GM23248 (cell line): ENCODE measurements at regions not wholly inside any gene's neighbourhood (a gene's known extent, or its start where the extent isn't known, plus 50 kb on each side); places are given as distances from the start of the nearest gene placed in this dataset.

ENCODE experiments used
- DNase-seq: peaks from one replicate; pipeline ENCODE4 v3.0.0-alpha.2; 2015
- H2AFZ ChIP-seq: fragments of 200-600 bp; sonication (generic); 2 replicates; pipeline ENCODE4 v1.6.1; 2016; ENCODE audit warnings: antibody characterized with exemption
- H3F3A ChIP-seq: fragments of 200-600 bp; sonication (generic); 2 replicates; pipeline ENCODE4 v1.6.1; 2016; ENCODE audit warnings: mild to moderate bottlenecking, antibody characterized with exemption, mixed run types; ENCODE audit not compliant: insufficient read depth
- H3K27ac ChIP-seq: fragments of 200-600 bp; sonication (generic); 2 replicates; pipeline ENCODE4 v1.5.1; 2016; ENCODE audit warnings: mild to moderate bottlenecking
- H3K27me3 ChIP-seq: fragments of 200-600 bp; sonication (generic); replicated peaks from 2 replicates; pipeline ENCODE4 v1.6.1; 2016; ENCODE audit warnings: mild to moderate bottlenecking; ENCODE audit not compliant: insufficient read depth
- H3K36me3 ChIP-seq: fragments of 200-600 bp; sonication (generic); 2 replicates; pipeline ENCODE4 v1.6.1; 2016; ENCODE audit warnings: low read depth, mild to moderate bottlenecking
- H3K4me1 ChIP-seq: fragments of 200-600 bp; sonication (generic); 2 replicates; pipeline ENCODE4 v1.6.1; 2016; ENCODE audit warnings: mild to moderate bottlenecking; ENCODE audit not compliant: insufficient read depth
- H3K4me2 ChIP-seq: fragments of 200-600 bp; sonication (generic); one replicate; pipeline ENCODE4 v1.6.1; 2016; ENCODE audit warnings: mild to moderate bottlenecking; ENCODE audit not compliant: unreplicated experiment
- H3K4me3 ChIP-seq: fragments of 200-600 bp; sonication (generic); 2 replicates; pipeline ENCODE4 v1.5.1; 2016; ENCODE audit warnings: mild to moderate bottlenecking
- H3K79me2 ChIP-seq: fragments of 200-600 bp; sonication (generic); 2 replicates; pipeline ENCODE4 v1.6.1; 2016; ENCODE audit warnings: mild to moderate bottlenecking; ENCODE audit not compliant: insufficient read depth
- H3K9ac ChIP-seq: fragments of 200-600 bp; sonication (generic); 2 replicates; pipeline ENCODE4 v1.6.1; 2016; ENCODE audit warnings: mild to moderate bottlenecking
- H3K9me2 ChIP-seq: fragments of 200-600 bp; sonication (generic); 2 replicates; pipeline ENCODE4 v1.6.1; 2016; ENCODE audit warnings: mixed run types, mild to moderate bottlenecking, moderate library complexity; ENCODE audit not compliant: insufficient read depth
- H3K9me3 ChIP-seq: fragments of 200-600 bp; sonication (generic); one replicate; pipeline ENCODE4 v1.6.1; 2017; ENCODE audit warnings: low read depth
- H4K20me1 ChIP-seq: fragments of 200-600 bp; sonication (generic); 2 replicates; pipeline ENCODE4 v1.6.0; 2016; ENCODE audit not compliant: insufficient read depth
- EZH2 ChIP-seq: fragments of 200-600 bp; sonication (generic); IDR thresholded peaks from 2 replicates; pipeline ENCODE4 v1.6.1; 2018; ENCODE audit warnings: antibody characterized with exemption, mild to moderate bottlenecking; ENCODE audit not compliant: insufficient read depth, poor library complexity, severe bottlenecking
- EZH2phosphoT487 ChIP-seq: fragments of 200-600 bp; sonication (generic); IDR thresholded peaks from 2 replicates; pipeline ENCODE4 v1.6.1; 2018; ENCODE audit warnings: antibody characterized with exemption, moderate library complexity, mild to moderate bottlenecking, low read depth; ENCODE audit not compliant: insufficient read depth
- WGBS, 2 experiments: methylation state at CpG; one replicate each; pipeline ENCODE4 v1.1.6; 2015 to 2017; ENCODE audit warnings: low lambda C conversion rate in 2 of 2, low coverage in 1 of 2; ENCODE audit errors: missing lambda C conversion rate in 2 of 2; 5-methylcytosine and 5-hydroxymethylcytosine counted together
- in situ Hi-C: fragments of 300-500 bp; cut with MboI; formaldehyde crosslinking; loops from 2 replicates; pipeline ENCODE4 v1.15.0; 2020

GRCh38 chr1:230581446-230582079 lies 60.7 kb upstream of the COG2 start:
- no peaks in the 10 kb centered on the region for H3K36me3 ChIP-seq
- H3K27me3 ChIP-seq: no peaks in the 10 kb centered on the region; the same call in none of the 2 replicates
- no peak overlapping the region for H3K4me2 ChIP-seq
- H3K79me2 ChIP-seq: no peaks in the 10 kb centered on the region
- no peaks in the 10 kb centered on the region for H4K20me1 ChIP-seq
- H3K9me3 ChIP-seq: no peaks in the 10 kb centered on the region
- no peaks in the 10 kb centered on the region for H3K9me2 ChIP-seq
- H3K4me3 ChIP-seq: no peak overlapping the region
- no peak overlapping the region for H3K27ac ChIP-seq
- no peaks in the 10 kb centered on the region for H3K4me1 ChIP-seq
- 56 to 62% methylated on average over 15 to 19 of the region's 19 CpGs for WGBS, 2 experiments
- no peaks in the 10 kb centered on the region for H3F3A ChIP-seq
- H3K9ac ChIP-seq: no peak overlapping the region
- in situ Hi-C loops: no loop called here
- TF ChIP-seq EZH2phosphoT487 (no peak), EZH2 (no peak)
- no peak for DNase-seq
- no peak overlapping the region for H2AFZ ChIP-seq

GRCh38 chr1:230578616-230579015 lies 63.7 kb upstream of the COG2 start:
- TF ChIP-seq EZH2 (no peak), EZH2phosphoT487 (no peak)
- no peak for DNase-seq
- 2 to 5% methylated on average over 4 of the region's 4 CpGs for WGBS, 2 experiments
- Histone ChIP-seq H3K9me3 (no peaks in the 10 kb centered on the region), H3K9me2 (no peaks in the 10 kb centered on the region), H3F3A (no peaks in the 10 kb centered on the region), H3K79me2 (no peaks in the 10 kb centered on the region), H3K9ac (no peak overlapping the region), H3K4me3 (no peak overlapping the region), H3K4me2 (no peak overlapping the region), H3K27me3 (no peaks in the 10 kb centered on the region; the same call in none of the 2 replicates), H3K27ac (no peak overlapping the region), H4K20me1 (no peaks in the 10 kb centered on the region), H2AFZ (no peak overlapping the region), H3K4me1 (no peaks in the 10 kb centered on the region), H3K36me3 (no peaks in the 10 kb centered on the region)
- in situ Hi-C loops: no loop called here

GRCh38 chr1:230577537-230577936 lies 64.7 kb upstream of the COG2 start:
- no peaks in the 10 kb centered on the region for H3K36me3 ChIP-seq
- H3K79me2 ChIP-seq: no peaks in the 10 kb centered on the region
- in situ Hi-C loops: no loop called here
- 20% methylated on average over 3 of the region's 3 CpGs; no CpG with 5 or more reads in 1 of the 2 experiments for WGBS, 2 experiments
- no peak for DNase-seq
- no peak overlapping the region for H3K4me3 ChIP-seq
- H2AFZ ChIP-seq: no peak overlapping the region
- H3F3A ChIP-seq: no peaks in the 10 kb centered on the region
- no peaks in the 10 kb centered on the region for H3K9me3 ChIP-seq
- no peaks in the 10 kb centered on the region; the same call in none of the 2 replicates for H3K27me3 ChIP-seq
- no peaks in the 10 kb centered on the region for H3K9me2 ChIP-seq
- no peaks in the 10 kb centered on the region for H4K20me1 ChIP-seq
- H3K27ac ChIP-seq: no peak overlapping the region
- H3K9ac ChIP-seq: no peak overlapping the region
- no peak for TF ChIP-seq EZH2phosphoT487
- TF ChIP-seq EZH2: no peak
- no peaks in the 10 kb centered on the region for H3K4me1 ChIP-seq
- H3K4me2 ChIP-seq: no peak overlapping the region

- H3K79me2 ChIP-seq: no peaks in the 10 kb centered on the region
- H3K4me1 ChIP-seq: no peaks in the 10 kb centered on the region
- 40 to 51% methylated on average over 3 of the region's 3 CpGs for WGBS, 2 experiments
- no peak overlapping the region for H3K4me2 ChIP-seq
- H3K36me3 ChIP-seq: no peaks in the 10 kb centered on the region
- no peak for TF ChIP-seq EZH2
- no peak overlapping the region for H3K27ac ChIP-seq
- no peak for DNase-seq
- H4K20me1 ChIP-seq: no peaks in the 10 kb centered on the region
- no peaks in the 10 kb centered on the region for H3F3A ChIP-seq
- no peak overlapping the region for H3K4me3 ChIP-seq
- in situ Hi-C loops: no loop called here
- no peaks in the 10 kb centered on the region for H3K9me3 ChIP-seq
- H3K27me3 ChIP-seq: no peaks in the 10 kb centered on the region; the same call in none of the 2 replicates
- H2AFZ ChIP-seq: no peak overlapping the region
- no peak overlapping the region for H3K9ac ChIP-seq
- H3K9me2 ChIP-seq: no peaks in the 10 kb centered on the region
Measured at GRCh38 chr1:230575886-230576500, 66.3 kb upstream of the COG2 start.

DNA sequence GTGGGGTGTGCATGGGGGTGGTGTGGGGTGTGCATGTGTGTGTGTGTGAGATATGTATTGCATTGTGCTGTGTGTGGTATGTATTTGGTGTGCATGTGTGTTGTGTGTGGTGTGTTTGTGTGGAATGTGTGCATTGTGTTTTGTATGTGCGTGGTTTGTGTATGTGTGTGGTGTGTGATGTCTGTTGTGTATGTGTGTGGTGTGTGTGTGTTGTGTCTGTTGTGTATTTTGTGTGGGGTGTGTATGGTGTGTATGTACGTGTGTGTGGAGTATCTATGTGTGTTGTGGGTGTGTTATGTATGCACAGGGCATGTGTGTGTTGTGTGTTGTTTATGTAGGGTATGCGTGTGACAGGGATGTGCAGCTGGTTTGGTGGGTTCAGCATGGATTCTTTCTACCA lies 67.8 kb upstream of the COG2 start:
- Histone ChIP-seq H3F3A (no peaks in the 10 kb centered on the region), H3K4me2 (no peak overlapping the region), H3K9ac (no peak overlapping the region), H3K36me3 (no peaks in the 10 kb centered on the region), H3K9me2 (no peaks in the 10 kb centered on the region), H3K4me1 (no peaks in the 10 kb centered on the region), H3K27me3 (no peaks in the 10 kb centered on the region; the same call in none of the 2 replicates), H2AFZ (no peak overlapping the region), H3K27ac (no peak overlapping the region), H3K9me3 (no peaks in the 10 kb centered on the region), H4K20me1 (no peaks in the 10 kb centered on the region), H3K4me3 (no peak overlapping the region), H3K79me2 (no peaks in the 10 kb centered on the region)
- TF ChIP-seq EZH2: no peak
- no peak for TF ChIP-seq EZH2phosphoT487
- DNase-seq: no peak
- in situ Hi-C loops: no loop called here
- 43 to 45% methylated on average over 3 of the region's 3 CpGs for WGBS, 2 experiments
